NCI-H82 treated with DMSO at 0.1 percent for 48 hours (cell line): ENCODE measurements at regions not wholly inside any gene's neighbourhood (a gene's known extent, or its start where the extent isn't known, plus 50 kb on each side); places are given as distances from the start of the nearest gene placed in this dataset.
A peak's percentile ranks its signal among the peaks of the same experiment; 100 is the strongest.
"Not testable (repeated sequence)": the region's sequence is repeated elsewhere in the genome, so short reads cannot be mapped to it uniquely, and the experiment has no call there.

Source experiments
- DNase-seq: peaks from one replicate; lab custom pipeline; 2025; ENCODE audit not compliant: unreplicated experiment; lab: John Stamatoyannopoulos, UW

DNA sequence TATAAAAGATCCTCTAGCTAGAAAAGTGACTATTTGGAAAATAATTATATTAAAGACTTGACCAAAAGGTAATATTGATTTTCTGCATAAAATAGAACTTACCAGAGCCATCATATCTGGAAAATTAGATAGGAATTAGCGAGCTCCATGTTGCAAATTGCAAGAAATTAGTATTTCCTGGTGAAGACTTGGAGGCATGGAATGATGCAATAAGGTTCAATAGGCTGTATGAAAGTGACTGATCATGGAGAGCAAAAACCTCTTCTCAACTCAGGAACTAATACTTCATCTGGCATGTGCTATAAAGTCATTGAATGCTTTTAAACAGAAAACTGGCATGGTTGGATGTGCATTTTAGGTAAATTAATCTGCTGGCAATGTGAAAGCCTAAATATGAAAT lies 66.3 kb upstream of the UFM1 start:
- no peak for DNase-seq

DNA sequence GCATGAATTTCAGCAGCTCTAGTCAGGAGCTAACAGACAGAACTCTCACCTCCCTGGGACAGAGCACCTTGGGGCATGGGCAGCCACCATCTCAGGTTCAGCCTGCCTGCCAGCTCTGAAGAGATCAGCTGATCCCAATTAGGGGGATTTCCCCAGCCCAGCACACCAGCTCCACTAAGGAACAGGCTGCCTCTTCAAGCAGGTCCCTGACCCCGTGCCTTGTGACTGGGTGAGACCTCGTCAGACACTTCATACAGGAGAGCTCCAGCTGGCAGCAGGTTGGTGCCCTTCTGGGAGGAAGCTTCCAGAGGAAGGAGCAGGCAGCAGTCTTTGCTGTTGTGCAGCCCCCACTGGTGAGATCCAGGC lies 84.5 kb upstream of the UFM1 start:
- no peak for DNase-seq

DNA sequence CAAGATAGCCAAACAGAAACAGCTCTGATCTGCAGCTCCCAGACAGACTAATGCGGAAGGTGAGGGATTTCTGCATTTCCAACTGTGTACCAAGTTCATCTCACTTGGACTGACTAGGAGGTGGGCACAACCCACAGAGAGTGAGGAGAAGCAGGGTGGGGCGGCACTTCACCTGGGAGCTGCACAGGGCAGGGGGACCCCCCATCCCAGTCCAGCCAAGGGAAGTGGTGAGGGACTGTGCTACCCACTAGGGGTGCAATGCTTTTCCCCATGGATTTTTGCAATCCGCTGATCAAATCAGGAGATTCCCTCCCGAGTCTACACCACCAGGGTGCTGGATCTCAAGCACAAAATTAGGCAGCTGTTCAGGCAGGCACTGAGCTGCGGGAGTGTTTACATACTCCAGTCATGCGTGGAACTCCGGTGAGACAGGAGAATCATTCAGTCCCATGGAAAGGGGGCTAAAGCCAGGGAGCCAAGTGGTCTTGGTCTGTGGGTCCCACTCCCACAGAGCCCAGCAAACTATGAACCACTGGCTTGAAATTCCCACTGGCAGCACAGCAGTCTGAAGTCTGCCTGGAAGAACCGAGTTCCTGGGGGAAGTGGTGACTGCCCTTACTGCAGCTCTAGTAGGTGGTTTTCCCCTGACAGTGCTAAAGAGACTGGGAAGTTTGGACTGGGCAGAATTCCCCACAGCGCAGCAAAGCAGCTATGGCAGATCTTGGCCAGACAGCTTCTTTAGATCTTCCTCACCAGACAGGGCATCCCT lies 85.1 kb upstream of the UFM1 start:
- DNase-seq, result no peak

DNA sequence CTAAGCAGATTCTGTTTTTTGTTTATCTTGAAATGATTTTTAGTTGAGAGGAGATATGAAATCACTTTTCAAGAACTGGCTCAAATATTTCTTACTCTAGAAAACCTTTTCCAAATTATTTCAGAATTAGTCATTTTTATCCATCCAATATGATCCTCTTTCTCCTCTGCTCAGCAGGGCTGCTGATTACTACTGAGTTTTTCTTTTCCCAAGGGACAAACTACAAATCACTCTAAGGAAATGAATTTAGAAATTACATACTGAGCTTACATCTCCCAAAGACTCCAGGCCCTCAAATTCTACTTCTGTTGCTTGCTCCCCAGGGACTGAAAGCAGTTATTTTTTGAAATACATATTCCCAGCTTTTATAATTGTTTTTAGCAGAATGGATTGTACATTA lies 87.4 kb upstream of the UFM1 start:
- DNase-seq, result no peak

DNA sequence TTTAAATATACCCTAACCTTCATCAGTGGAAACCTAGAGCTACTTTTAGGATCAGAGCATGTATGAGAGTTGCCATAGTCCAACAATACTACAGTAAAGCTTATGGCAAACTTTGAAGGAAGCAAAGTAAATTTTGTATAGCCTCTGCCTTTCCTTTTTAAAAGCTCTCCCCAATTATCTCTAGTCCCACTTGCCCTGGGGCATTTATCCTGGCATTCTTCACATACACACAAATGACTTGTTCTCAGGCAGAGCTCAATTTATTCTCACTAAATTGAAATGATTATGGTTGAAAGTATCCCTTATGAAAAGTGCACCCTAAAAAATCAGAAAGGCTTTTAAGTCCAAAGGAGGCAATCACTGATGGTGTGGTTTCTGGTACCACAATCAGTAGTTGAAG lies 94.1 kb upstream of the UFM1 start:
- no peak for DNase-seq

DNA sequence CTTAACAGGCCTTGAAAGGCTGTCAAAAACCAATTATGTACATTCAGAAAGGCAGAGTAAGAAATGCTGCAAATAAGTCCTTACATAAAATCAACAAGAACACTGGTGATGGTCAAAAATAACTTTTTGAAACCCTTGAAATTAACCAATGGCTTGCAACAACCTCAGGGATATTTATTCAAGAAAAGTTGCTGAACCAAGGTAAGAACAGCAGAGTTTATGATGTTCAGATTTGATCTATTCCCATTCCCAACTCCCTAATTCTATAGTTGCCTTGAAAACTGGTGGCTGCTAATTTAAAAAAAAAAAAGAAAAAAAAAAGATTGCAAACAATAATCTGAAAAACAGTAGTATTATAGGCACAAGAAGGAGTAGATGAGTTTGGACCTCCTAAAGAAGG lies 109.8 kb upstream of the UFM1 start:
- no peak for DNase-seq

DNA sequence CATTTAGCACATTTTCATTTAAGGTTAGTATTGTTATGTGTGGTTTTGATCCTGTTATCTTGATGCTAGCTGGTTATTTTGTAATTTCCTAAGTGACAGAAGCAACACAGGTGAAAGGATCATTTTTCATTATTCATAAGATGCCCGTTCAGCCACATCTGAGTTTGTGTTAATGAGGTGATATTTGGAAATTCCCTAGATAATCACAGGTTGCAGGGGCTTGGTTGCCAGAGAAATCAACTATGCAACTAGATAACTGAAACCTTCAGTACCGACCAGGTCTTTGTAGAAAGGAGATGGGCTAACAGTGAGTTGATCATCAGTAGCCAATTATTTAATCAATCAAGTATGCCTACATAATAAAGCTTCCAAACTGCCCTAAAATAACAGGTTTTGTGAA lies 121.3 kb upstream of the UFM1 start:
- DNase-seq, result no peak

DNA sequence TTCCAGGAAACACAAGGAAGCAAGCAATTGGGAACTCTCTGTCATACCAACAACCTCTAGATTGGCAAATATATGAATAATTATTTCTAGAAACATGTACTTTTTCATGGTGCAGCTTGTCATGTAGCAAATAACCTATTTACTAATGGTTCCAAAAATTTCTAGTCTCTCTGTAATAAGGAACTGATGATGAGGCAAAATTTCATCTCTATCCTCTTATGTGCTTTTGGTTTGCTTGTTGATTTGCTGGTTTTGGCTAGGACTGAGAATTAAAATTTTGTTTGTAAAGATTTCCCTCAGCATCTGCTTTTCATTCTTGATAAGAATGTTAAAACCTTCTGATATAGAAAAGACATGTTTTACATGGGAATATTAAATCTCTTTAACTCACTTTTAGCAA lies 123.2 kb upstream of the UFM1 start:
- no peak for DNase-seq

DNA sequence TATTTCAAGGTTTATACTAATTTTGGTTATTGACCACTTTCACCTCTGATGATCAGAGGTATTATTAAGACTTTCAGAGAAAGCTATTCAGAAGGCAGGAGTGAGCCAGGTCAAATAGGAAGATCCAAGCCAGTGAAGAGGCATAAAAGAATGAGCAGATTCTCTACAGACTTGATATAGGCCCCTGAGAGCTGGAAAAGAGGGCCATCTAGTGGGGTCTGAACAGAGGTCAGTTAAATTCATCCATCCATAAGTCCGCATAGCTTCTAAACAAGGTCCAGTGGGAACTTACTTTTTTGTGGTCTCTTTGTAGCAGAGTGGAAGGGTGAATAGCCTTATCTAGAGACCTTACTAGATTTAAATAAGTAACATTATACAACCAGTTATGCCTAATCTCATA lies 126.6 kb upstream of the UFM1 start:
- peak; percentile 53 for DNase-seq

DNA sequence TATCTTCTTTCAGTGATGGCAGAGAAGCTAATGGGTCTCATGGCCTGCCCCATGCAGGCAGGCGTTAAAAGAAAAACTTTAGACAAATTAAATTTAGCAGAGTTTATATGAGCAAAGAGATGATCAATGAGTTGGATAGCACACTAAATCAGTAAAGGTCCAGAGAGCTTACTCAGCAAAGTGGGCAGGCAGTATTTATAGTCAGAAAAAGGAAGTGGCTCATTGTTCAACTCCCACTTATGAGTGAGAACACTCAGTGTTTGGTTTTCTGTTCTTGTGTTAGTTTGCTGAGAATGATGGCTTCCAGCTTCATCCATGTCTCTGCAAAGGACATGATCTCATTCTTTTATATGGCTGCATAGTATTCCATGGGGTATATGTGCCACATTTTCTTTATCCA lies 128.5 kb upstream of the UFM1 start:
- not testable (repeated sequence) for DNase-seq

DNA sequence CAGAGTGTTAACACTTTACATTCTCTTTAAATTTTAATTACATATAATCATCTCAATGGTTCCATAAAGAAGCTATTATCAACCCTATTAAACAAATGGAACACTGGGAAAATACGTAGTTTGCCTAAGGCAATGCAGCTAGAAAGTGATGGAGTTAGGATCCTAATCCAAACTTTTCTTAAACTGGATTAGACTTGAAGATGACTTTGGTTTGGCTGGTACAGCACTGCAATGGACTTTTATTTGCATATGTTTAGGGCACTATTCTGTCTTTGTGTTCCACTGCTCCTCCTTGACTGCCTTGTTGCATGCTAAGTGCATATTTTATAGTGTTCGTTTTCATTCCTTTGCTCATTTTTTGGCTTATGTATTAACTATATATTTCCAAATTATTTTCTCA lies 133.5 kb upstream of the UFM1 start:
- no peak for DNase-seq

DNA sequence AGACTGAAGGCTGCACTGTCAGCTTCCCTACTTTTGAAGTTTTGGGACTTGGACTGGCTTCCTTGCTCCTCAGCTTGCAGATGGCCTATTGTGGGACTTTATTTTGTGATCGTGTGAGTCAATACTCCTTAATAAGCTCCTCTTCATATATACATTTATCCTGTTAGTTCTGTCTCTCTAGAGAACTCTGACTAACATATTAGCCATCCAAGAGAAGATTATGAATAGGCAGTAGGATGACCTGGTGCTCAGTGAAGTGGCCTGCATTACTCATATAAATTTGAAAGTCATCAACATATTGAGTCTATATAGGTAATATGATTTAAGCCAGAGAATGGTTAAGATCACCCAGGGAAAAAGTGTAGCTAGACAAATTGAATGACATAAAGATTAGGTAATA lies 136.3 kb upstream of the UFM1 start:
- DNase-seq, result no peak

DNA sequence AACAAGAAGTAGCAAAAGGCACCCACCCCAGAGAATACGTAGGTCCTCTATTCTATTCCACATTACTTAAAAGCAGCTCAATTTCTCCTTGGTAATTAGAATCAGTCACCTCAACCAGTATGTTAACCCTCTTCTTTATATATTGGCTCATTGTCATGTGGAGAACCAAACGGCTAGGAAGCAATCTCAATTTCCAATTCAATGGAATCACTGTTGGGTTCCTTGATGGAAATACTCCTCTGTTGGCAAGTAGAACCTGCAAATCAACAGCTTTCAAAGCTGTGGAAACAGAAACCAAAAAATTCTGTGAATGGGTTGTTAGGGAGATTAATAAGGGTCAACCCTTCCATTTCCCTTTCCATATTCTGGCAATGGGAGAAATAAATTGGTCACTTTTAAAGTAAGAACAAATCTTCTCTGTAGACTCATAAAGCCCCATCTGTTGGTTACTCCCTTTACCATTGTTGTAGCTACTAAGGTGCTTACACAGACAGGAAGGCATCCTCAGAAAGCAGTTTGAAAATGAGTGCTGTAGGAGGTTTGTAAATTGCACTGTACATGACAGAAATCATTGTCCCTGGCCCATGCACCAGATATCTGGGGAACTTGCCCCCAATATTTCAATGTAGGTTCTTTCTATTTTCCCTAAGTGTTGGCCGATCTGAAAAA lies 138.6 kb upstream of the UFM1 start:
- no peak for DNase-seq

DNA sequence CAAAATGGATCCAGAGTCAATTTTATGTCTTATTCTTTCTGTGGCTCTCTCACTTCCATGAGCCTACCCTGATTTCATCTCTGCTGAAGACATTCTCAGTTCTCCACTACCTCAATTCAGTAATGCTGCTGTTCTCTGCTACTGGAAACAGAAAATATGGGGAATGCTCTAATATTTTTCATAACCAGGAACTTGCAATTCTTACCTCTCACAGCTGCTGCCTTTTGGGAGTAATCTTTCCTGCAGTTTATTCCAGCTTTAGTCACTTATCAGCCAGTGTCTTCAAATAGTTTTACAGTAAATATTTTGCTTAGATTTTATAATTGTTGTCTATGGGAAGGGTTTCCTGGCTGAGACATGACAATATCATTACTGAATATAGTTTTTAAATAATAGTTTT lies 145.1 kb upstream of the UFM1 start:
- no peak for DNase-seq

DNA sequence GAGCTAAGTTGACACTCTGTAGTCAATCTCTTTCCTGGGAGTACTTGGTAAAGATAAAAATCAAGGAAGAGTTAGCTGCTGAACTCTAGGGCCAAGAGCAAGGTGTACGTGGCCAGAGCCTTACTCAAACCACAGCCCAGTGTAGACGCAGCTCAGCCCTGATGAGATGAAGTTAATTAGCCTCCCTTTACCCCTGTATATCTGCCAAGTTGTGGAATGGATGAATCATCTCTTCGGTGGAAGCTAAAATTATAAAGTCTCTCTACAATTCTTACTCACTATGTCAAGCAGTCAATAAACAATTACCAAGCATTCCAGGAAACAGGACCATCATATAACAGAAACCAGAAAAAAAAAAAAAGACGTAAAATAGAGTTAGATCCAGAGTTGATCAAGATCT lies 146.9 kb upstream of the UFM1 start:
- no peak for DNase-seq

DNA sequence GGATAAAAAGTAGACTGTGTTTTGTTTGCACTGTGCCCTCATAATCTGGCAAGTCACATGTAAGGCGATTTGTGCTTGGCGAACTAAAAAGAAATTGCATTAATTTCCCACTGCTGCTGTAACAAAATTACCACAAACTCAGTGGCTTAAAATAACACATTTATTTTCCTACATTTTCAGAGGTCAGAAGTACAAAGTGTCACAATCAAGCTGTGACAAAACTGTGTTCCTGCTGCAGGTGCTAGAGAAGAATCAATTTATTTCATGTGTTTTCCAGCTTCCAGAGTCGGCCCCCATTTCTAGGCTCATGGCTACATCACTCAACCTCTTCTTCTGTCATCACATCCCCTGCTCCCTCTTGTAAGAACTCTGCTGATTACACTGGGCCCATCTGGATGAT lies 158.6 kb upstream of the UFM1 start:
- DNase-seq, result peak; percentile 99

DNA sequence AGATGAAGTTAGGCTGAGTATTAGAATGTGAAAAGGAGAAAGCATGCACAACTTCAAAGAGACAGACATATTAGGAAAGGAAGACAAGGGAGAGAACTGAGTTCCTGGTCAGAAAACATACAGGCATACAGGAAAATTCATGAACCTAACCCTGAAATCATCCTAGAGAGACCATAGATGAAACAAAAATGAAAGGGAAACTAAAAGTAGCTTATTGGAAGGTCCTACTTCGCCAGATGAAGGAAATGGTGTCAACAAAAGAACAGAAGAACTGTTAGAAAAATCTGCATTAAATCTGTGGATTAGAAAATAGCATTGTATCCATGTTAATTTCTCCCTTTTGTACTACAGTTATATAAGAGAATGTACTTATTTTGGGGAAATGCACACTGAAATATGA lies 169.0 kb upstream of the UFM1 start:
- no peak for DNase-seq

DNA sequence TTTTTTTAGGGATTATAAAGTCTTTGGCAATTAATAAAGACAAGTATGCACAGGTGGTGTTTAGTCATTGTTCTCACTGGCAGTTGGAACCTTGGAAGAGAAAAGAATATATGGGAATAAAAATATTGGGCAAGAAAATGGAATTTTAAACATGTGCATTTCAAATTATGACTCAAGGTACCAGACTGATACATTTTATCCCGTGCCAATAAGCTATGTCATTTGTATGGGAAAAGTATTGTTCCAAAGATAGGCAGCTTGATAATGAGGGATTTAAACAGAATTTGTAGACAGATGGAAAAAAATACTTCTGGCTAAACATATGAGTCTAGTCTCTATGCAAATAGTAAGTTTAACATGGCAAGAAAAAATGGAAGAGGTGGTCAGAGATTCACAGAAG lies 169.5 kb upstream of the UFM1 start:
- no peak for DNase-seq

DNA sequence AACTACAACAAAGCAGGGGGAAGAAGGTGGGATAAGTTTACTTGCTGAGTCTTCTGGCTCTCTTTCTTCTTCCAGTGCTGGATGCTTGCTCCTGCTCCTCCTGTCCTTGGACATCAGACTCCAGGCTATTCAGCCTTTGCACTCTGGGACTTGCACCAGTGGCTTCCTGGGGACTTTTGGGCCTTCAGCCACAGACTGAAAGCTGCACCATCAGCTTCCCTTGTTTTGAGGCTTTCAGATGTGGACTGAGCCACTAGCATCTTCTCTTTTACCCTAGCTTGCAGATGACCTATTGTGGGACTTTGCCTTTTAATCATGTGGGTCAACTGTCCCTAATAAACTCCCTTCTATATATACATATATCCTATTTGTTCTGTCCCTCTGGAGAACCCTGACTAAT lies 173.0 kb upstream of the UFM1 start:
- DNase-seq, result no peak

DNA sequence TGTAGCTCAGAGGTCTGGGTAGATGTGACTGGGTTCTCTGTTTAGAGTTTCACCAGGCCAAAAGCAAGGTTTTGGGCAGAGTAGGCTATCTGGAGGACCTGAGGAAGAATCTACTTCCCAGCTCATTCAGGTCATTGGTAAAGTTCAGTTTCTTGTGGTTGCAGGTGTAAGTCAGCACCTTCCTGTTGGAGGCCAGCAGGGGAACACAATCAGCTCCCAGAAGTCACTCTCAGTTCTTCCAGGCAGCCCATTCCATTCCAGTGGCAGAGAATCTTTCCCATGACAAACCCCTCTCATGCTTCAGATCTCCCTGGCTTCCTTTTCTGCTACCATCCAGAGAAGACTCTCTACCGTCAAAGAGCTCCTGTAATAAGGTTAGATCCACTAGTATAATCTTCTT lies 176.2 kb upstream of the UFM1 start:
- no peak for DNase-seq

DNA sequence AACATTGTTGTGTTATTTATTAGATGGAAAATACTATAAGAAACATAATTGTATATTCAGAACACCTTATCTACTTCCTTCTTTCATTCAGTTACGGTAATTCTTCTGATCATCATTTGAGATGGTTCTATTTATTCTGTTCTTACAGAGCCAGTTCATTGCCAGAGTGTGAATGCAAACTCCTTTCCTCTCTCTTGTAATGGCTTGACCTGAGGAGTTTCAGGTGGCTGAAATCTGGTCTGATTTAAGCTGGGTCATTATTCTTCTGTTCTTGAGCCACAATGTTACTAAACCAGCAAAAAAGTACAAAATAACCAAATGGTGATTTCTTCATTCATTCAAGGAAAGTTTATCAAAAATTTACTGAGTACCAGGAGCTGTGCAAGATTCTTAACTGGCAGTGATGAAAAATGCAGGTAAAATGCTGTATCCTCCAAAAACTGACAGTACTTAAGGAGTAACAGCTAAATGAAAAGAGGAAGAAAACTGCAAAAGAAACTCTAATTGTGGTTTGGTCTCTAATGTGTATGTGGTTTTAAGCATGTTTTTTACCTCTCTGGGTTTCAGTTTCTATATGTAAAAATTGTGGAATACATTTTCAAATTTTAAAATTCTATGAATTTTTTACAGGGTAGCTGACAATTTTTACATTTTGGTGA lies 182.4 kb upstream of the UFM1 start:
- no peak for DNase-seq

DNA sequence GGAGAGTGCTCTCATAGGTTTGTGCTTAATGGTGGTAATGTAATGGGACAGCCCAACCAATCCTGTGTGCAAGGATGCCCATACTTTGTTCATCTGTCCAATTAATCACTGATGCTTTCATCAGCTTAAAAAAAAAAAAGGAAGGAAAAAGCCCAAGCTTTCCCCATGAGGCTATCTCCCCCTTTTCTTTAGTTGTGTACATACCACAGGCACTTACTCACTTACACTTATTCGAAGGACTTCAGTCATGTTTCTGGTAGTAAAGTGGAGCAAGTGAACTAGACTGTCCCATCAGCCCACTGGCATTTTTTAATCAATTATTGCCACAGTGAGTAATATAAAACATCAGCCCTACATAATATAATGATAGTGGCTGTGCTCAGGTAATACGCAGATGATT lies 183.5 kb upstream of the UFM1 start:
- DNase-seq, result no peak

DNA sequence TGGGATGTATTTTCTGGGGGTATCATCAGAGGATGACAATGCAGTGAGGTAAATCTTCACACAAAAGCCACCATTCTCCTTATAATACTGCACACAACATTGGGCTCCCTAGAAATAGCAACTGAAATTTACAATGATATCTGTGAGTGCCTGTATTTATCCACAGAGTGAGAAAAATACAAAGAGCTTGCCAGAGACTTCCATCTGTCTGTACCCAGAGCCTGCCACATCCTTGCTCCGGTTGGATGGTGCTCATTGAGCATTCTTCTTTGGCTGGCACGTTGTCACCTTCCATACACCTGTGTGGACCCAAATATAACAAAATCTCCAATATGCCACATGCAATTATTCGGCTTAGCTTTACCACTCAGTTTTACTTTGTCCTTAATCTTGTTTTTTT lies 189.5 kb upstream of the UFM1 start:
- no peak for DNase-seq
